HG03571 (cell line): ENCODE measurements at regions not wholly inside any gene's neighbourhood (a gene's known extent, or its start where the extent isn't known, plus 50 kb on each side); places are given as distances from the start of the nearest gene placed in this dataset.
"Not testable (repeated sequence)": the region's sequence is repeated elsewhere in the genome, so short reads cannot be mapped to it uniquely, and the experiment has no call there.

Experiments used
- ATAC-seq: cut with Tn5 transposase; IDR thresholded peaks from one replicate; pipeline ENCODE4 v1.9.1; 2021; ENCODE audit not compliant: unreplicated experiment

GRCh38 chr1:81179242-81179641 lies 621.5 kb upstream of the ADGRL2 start:
- ATAC-seq: no peak

- not testable (repeated sequence) for ATAC-seq
Measured at GRCh38 chr1:81178431-81179093, 622.2 kb upstream of the ADGRL2 start.

GRCh38 chr1:81174811-81175476 lies 625.8 kb upstream of the ADGRL2 start:
- no peak for ATAC-seq

GRCh38 chr1:81174052-81174451 lies 626.7 kb upstream of the ADGRL2 start:
- no peak for ATAC-seq

GRCh38 chr1:81172483-81172882 lies 628.3 kb upstream of the ADGRL2 start:
- no peak for ATAC-seq

GRCh38 chr1:81170721-81171120 lies 630.0 kb upstream of the ADGRL2 start:
- ATAC-seq: no peak

GRCh38 chr1:81165963-81166362 lies 634.8 kb upstream of the ADGRL2 start:
- no peak for ATAC-seq

GRCh38 chr1:81160696-81161095 lies 640.0 kb upstream of the ADGRL2 start:
- no peak for ATAC-seq

GRCh38 chr1:81158592-81158991 lies 642.1 kb upstream of the ADGRL2 start:
- ATAC-seq: no peak

GRCh38 chr1:81157686-81158085 lies 643.0 kb upstream of the ADGRL2 start:
- no peak for ATAC-seq

- ATAC-seq: no peak
Measured at GRCh38 chr1:81156887-81157286, 643.8 kb upstream of the ADGRL2 start.

- no peak for ATAC-seq
Measured at GRCh38 chr1:81155131-81155530, 645.6 kb upstream of the ADGRL2 start.

GRCh38 chr1:81151206-81151605 lies 649.5 kb upstream of the ADGRL2 start:
- ATAC-seq: no peak

- no peak for ATAC-seq
Measured at GRCh38 chr1:81149649-81150325, 650.9 kb upstream of the ADGRL2 start.

- ATAC-seq: no peak
Measured at GRCh38 chr1:81144240-81144825, 656.4 kb upstream of the ADGRL2 start.

- no peak for ATAC-seq
Measured at GRCh38 chr1:81142099-81142826, 658.5 kb upstream of the ADGRL2 start.

- no peak for ATAC-seq
Measured at GRCh38 chr1:81135524-81135923, 665.2 kb upstream of the ADGRL2 start.

GRCh38 chr1:81129776-81130175 lies 671.0 kb upstream of the ADGRL2 start:
- no peak for ATAC-seq

- no peak for ATAC-seq
Measured at GRCh38 chr1:81129366-81129765, 671.4 kb upstream of the ADGRL2 start.

- no peak for ATAC-seq
Measured at GRCh38 chr1:81128079-81128478, 672.7 kb upstream of the ADGRL2 start.

- no peak for ATAC-seq
Measured at GRCh38 chr1:81126989-81127581, 673.6 kb upstream of the ADGRL2 start.
